SIG-M5 (cell line): ENCODE measurements at regions not wholly inside any gene's neighbourhood (a gene's known extent, or its start where the extent isn't known, plus 50 kb on each side); places are given as distances from the start of the nearest gene placed in this dataset.

Source experiments
- DNase-seq: peaks from one replicate; lab custom pipeline; 2025; lab: John Stamatoyannopoulos, UW

- no peak for DNase-seq
These were observed 160.3 kb downstream of the PTEN start for GRCh38 chr10:88023676-88024075.

- DNase-seq, result no peak
These were observed 162.6 kb downstream of the PTEN start for GRCh38 chr10:88026031-88026430.

- DNase-seq, result peak; percentile 83
These were observed 164.1 kb downstream of the PTEN start for GRCh38 chr10:88027570-88027969.

GRCh38 chr10:88028072-88028471 lies 164.6 kb downstream of the PTEN start:
- no peak for DNase-seq

- DNase-seq, result no peak
These were observed 165.2 kb downstream of the PTEN start for GRCh38 chr10:88028654-88029053.

- no peak for DNase-seq
These were observed 169.1 kb downstream of the PTEN start for GRCh38 chr10:88032566-88032965.

- DNase-seq, result no peak
These were observed 170.0 kb downstream of the PTEN start for GRCh38 chr10:88033385-88033784.

- no peak for DNase-seq
These were observed 170.4 kb downstream of the PTEN start for GRCh38 chr10:88033793-88034192.

GRCh38 chr10:88036126-88036525 lies 172.7 kb downstream of the PTEN start:
- no peak for DNase-seq

GRCh38 chr10:88037623-88038022 lies 174.2 kb downstream of the PTEN start:
- DNase-seq, result no peak

GRCh38 chr10:88038268-88038667 lies 174.8 kb downstream of the PTEN start:
- no peak for DNase-seq

- DNase-seq, result no peak
These were observed 176.2 kb downstream of the PTEN start for GRCh38 chr10:88039496-88040200.

- DNase-seq, result no peak
These were observed 178.1 kb downstream of the PTEN start for GRCh38 chr10:88041243-88042159.

GRCh38 chr10:88042160-88043100 lies 179.0 kb downstream of the PTEN start:
- no peak for DNase-seq

- no peak for DNase-seq
These were observed 181.7 kb downstream of the PTEN start for GRCh38 chr10:88045096-88045495.

GRCh38 chr10:88045656-88046415 lies 182.4 kb downstream of the PTEN start:
- peak; percentile 18 for DNase-seq

GRCh38 chr10:88047579-88047978 lies 184.2 kb downstream of the PTEN start:
- DNase-seq, result no peak

GRCh38 chr10:88048312-88048711 lies 184.9 kb downstream of the PTEN start:
- no peak for DNase-seq

- no peak for DNase-seq
These were observed 185.8 kb downstream of the PTEN start for GRCh38 chr10:88049204-88049603.

GRCh38 chr10:88057720-88058119 lies 194.3 kb downstream of the PTEN start:
- DNase-seq, result no peak

GRCh38 chr10:88058750-88059149 lies 195.3 kb downstream of the PTEN start:
- DNase-seq, result no peak
